Activated CD4-positive, alpha-beta T cell treated with anti-CD3 and anti-CD28 coated beads for 4 hours (primary cell): ENCODE measurements at regions not wholly inside any gene's neighbourhood (a gene's known extent, or its start where the extent isn't known, plus 50 kb on each side); places are given as distances from the start of the nearest gene placed in this dataset.
"Not testable (repeated sequence)": the region's sequence is repeated elsewhere in the genome, so short reads cannot be mapped to it uniquely, and the experiment has no call there.

Source experiments
- DNase-seq, 2 donors: peaks; one replicate each; pipeline ENCODE4 v3.0.0-alpha.2; 2020

- no peak for DNase-seq
These were observed 50.3 kb upstream of the TMC1 start for GRCh38 chr9:72471096-72471495.

DNA sequence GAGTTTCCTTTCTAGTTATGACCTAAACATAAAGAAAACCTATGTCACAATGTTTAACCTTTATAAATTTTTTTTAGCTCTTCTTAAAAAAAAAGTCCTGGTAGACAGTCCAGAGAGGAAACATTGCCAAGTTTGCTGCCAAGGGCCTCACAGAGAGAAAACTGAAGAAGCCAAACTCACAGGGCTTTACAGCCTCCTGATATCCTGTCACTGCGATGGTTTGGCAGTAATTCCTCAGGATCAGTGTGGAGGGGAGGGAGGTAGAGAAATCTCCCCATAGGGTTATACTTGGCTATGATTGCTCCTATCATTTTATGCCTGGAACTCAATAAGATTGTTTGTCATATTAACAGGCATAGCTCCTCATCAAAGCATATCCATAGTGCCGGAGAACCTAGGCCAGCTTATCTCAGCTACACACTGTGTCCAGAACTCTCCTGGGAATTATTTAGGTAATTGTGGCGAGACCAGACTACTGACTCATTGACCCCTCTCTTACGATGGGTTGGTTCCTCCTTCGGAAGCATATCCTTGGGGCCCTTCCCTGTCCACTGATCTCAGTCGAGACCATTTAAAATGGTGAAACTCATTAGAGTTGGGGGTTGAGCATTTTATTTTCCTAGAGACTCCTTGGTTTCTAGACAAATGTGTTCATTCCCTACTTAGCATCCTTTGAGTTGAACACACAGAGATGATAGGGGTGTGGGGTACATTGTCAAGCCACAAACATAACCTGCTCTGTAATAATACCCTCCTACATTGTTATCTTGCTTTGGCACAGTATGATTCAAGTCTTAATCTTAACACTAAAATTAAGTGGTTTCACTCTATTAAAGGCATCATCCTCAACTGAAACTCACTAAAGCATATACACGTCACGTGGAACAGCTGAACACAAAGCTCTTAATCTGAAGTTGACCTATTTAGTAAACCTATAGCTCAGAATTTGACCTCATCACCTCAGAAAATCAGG lies 53.4 kb upstream of the TMC1 start:
- DNase-seq: no peak

DNA sequence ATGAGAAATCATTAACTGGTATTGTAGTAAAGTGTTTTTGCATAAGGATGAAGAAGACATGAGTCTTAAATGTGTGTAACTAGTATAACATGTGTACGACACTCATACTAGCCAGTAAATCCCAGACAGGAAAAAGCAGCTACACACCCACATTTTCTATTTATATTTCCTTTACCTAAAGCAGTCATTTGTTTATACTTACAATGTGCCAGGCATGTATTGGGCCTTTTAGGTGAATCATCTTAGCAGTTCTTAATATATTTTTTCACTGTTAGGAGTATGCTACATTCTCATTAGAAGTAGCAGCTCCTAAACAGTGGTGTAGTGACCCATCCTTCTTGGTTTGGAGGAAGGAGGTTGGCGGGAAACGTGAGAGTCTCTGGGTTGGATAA lies 55.8 kb upstream of the TMC1 start:
- no peak for DNase-seq

GRCh38 chr9:72464857-72465592 lies 56.4 kb upstream of the TMC1 start:
- DNase-seq: no peak

GRCh38 chr9:72462340-72462739 lies 59.1 kb upstream of the TMC1 start:
- DNase-seq: no peak

DNA sequence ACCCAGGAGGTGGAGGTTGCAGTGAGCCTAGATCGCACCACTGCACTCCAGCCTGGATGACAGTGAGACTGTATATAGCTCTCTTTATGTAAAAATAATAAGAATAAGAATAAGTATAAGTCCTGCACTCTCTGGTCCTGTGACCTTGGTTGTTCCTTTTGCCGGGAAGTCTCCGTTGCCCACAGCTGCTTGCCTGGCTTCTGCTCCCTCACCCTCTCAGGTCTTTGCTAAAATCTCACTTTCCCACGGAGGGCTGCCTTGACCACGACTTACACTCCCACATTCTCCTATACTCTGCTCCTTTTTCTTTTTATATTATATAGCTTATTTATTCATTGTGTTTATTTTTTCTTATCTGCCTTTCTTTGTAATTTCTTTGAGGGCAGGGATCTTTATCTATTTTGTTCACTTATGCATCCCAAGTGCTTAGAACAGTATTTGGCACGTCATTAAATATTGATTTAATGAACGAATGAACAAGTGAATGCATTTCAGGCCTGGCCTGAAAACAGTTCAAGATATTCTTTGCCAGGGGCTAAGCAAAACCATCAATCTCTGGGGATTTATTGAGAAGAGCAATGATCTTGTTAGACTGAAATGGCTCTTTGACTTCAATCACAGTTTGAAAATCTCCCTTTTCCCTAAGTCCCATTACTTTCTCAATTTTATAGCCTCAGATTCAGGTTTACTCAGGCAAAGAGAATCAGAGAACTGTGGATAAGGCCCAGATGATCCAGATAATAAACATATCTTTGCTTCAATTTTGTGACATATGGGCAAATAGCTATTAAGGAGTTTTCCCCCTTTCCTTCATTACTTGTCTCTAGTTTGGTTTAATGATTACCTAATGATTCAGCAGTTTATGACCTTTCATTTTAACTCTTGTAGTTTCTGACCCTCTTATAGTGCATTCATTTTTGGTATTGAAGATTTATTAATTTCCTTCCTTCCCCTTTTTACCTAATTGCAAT lies 60.8 kb upstream of the TMC1 start:
- DNase-seq: no peak

GRCh38 chr9:72459308-72459707 lies 62.1 kb upstream of the TMC1 start:
- DNase-seq: no peak

- DNase-seq: no peak
These were observed 63.3 kb upstream of the TMC1 start for GRCh38 chr9:72458153-72458552.

DNA sequence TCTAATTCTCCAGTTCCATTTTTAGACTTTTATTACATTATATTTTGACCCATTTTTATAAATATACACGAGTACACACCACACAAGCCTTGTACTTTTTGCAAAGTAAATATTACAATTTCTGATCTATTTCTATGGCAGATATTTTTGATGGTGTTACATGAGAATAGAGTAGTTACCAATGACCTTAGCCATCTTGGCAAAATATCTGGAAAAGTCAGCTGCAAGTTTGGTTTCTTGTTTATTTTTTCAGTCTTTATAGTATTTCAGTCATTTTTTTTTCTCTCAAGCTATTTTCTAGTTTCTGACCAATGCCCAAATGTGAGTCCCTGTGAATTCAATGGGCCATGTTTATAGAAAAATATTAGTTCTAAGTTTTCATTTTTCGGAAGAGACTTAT lies 64.0 kb upstream of the TMC1 start:
- DNase-seq: no peak

DNA sequence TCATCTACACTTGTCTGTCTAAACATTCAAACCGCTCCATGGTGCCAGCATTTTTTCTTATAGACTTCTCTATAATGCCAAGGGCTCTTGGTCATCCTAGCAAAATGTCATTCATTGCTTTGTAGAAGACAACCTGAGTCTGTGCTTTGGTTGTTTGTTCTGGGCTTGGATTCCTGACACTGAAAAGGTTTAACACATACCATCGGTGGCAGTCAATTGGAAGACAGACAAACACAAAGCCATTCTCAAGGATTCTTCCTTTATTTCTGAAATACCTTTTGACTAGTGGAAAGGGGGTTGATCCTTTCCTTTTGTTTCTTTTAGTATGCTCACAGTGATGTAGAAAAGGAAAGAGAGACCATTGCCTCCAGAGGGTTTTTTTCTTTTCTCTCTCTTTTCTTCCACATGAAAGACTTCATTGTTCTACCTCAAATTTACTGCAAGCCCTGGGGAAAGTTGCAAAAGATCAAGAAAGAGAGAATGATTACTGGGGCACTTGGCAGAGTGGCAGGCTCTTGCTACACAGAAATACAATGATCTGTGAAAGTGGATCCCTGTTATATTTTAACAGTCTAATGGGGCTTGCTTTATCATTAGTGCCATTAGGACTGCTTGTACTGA lies 66.4 kb upstream of the TMC1 start:
- DNase-seq: no peak

DNA sequence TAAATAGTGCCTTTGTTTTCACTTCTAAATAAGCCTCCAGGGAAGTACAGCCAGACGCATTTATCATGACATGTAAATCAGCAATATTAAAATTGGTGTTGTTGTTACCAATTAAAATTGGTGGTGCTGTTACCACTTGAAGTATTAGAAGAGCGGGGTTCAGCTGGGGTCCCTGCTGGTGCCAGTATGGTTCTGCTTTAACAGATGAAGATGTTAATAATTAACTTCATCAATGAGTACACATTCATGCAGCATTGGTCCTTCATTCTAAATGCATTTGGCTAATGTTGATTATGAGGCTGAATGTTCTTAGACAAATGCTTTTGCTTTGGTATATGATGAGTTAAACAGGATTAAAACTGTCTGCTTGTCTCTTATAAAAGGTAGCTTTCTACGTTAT lies 67.6 kb upstream of the TMC1 start:
- no peak for DNase-seq

- not testable (repeated sequence) for DNase-seq
These were observed 75.2 kb upstream of the TMC1 start for GRCh38 chr9:72446241-72446640.

DNA sequence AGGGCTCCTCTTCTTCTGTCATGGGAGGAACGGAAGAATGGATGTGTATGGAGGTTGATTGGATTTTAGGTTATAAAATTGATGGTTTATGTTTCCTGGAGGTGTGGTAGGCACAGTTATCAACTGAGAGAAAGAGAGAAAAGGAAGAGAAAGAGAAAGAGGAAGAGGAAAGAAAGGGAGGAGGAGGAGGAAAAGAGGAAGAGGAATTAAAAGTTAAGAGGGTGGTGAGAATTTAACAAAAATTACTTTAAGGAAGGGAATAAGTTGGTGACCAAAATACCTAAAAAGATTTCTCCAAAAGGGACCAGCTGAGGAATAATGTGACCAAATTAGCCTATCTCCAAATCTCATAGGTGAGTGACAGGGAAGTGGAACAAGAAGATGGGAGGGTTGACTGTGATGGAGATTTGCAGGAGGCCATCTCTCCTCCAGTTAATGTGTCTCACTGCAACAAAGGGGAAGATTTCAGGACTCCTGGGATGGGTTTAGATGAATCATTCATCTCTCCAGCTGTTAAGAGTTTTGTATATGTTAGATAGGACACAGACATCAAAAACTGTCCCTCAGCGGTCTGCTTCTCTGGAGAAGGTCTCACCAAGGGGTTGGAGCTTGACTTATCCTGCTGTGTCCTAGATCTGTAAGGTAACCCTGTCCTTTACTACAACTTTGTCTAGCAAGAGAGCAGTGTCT lies 76.0 kb upstream of the TMC1 start:
- no peak for DNase-seq

- DNase-seq: no peak
These were observed 77.0 kb upstream of the TMC1 start for GRCh38 chr9:72444435-72444834.

DNA sequence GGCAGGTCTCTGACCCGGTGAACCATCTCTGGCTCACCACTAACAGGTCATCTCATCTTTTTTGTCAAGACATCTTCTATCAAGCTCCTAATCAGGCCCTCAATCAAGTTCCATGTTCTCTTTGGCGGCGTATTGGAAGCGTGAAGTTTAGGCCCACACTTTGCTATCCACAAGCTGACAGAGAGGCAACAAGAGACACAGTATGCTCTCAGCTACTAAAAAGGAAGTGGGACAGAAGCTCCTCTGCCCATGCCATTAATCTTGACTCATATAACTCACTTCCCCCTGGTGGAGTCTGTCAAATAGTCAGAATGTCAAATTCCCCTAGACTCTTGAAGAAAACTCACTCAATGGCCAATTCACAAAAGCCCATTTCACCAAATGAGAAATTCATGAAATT lies 77.6 kb upstream of the TMC1 start:
- DNase-seq: peak in 1 of 2 donors; percentile 2

GRCh38 chr9:72441848-72442607 lies 77.0 kb upstream of the ZFAND5 start:
- DNase-seq: peak in 1 of 2 donors; percentile 3

DNA sequence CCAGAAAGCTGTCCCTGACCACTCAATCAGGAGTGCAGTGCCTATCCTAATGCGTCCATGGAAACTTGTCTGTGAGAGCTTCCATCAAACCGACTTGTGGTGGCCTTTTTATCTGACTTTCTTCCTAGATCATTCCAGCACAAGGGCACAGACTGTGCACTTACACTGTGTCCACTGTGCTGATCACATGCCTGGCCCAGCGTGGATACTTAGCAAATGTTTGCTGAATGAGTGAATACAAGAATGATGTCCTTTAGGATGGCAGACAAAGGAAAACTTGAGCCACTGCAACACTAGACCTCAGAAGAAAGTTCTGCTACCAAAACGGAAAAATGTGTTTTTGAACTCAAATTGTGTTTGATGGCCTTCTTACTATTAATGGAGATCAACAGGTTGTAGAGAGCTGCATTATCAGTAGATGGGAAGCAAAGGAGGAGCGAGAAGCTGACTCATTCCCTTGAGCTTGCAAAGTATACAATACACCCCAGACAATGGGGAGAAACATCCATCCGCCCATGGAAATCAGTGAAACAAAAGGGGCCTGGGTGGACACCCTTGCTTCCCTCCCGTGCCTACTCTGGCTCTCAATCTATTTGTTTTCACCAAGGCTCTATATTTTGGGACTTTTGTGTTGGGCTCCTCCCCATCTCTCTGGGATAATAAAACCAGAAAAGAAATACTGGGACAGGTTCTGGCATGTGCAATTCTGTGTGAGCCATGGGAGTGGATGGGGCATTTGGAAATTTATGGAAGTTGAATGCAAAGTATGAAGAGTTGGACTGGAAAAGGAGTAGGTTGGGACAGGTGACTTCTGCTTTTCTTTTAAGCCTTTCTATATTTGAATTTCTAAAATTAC lies 76.2 kb upstream of the ZFAND5 start:
- DNase-seq: no peak

DNA sequence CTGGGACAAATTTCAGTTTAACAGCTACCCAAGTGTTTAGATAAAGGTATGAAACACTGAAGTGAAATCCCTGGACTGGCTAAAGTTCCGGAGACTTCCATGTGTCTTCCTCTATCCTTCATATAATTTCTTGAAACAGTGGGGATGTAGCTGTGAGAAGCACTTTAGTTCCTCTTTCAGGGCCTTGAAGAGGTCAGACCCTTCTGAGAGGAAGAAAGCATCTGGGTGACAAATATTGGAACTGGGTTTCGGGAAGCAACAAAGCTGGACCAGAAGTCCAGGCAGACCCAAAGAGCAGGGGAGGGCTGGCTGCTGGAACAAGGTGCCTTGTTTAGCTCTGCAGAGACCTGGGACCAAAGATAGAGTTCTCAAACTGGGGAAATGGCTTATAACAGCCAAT lies 75.4 kb upstream of the ZFAND5 start:
- DNase-seq: no peak

- DNase-seq: not testable (repeated sequence)
These were observed 68.7 kb upstream of the ZFAND5 start for GRCh38 chr9:72433616-72434267.
